ENCODE measurements at regions not wholly inside any gene's neighbourhood (a gene's known extent, or its start where the extent isn't known, plus 50 kb on each side); places are given as distances from the start of the nearest gene placed in this dataset.

DNA sequence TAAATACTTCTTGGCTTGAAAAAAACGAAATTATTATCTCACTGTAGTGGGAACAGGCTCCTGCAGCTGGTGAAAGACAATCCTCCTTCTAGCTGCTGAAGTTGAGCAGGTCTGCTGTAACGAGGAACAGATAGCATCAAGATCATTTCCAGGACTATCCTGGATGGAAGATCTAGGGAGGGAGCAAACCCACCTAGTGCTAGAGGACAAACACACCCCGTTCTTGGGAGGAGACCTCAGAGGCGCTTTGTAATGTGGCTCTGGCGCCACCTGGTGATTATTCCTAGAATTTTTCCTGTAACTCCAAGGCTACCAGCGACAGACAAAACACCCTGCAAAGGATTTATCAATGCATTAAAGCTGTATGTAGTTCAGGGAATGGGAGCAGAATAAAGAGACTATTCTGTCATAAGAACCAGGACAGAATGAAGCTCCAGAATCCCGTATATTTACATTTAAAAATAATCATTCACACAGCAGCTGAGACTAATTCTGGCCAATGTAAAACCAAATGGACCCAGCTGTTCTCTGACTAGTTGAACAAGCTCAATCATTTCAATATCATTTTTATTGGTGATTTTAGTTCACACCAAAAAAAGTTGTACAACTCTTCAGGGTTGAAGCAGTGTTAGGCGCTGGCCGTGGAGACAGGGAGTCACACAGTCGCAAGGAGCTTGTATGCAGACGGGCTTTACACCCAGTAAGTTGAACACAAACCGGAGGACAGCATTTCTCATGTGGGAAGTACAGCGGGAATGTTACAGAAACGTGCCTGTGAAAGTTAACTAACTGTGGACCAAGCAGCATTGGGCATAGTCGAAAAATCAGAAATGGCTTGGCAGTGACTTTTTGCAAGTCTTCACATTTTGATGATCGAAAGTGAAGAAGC is 290.3 kb downstream of the TRIB2 start:
- DNase-seq (ENCODE audit: low read depth in 1 of 2, low spot score in 1 of 2) = peak; percentile 35 to 59

DNA sequence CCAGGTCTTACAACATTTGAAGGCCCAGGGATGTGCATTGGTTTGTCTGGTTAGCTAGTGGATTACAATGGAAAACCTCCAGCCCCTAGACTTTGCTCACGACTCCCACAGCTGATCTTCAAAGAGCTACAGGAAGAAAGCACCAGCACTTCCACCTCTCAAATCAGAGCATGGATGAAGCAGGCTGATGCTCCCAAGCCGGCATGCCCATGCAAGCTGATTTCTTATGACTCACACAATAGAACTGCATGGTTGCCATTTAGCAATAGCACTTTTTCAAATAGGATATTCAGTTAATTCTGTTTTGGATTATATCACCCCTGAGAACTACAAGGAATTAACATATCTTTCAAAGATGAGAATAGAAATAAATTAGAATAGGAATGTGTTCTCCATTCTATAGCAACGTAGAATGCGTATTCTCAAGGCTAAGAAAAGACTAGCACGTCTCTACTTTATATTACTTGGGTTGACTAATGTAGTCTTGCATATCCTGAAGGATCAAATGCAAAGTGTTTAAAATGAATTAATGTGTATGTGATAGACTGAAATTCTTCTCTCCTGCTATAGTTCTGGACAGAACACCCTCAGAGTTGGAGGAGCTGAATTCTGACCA is 292.4 kb downstream of the TRIB2 start:
- no peak for DNase-seq (ENCODE audit: low read depth in 1 of 2, low spot score in 1 of 2)

DNA sequence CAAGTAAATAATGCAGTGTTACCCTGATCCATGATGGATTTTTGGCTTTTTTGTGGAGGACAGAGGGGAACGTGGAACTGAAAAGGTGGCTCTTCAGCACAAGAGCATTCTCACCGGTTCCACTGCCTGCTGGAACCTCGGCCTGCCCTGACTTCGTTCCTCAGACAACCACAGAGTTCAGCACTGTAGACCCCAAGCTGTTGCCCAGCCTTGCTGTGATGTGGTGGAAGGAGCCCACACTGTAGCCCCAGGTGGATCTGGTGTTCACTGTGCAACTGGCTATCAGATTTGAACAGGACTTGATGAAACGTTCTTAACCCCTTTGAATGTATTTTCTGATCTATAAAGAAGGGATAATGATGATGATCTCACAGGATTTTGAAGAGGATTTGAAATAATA is 293.5 kb downstream of the TRIB2 start:
- no peak for DNase-seq (ENCODE audit: low read depth in 1 of 2, low spot score in 1 of 2)

DNA sequence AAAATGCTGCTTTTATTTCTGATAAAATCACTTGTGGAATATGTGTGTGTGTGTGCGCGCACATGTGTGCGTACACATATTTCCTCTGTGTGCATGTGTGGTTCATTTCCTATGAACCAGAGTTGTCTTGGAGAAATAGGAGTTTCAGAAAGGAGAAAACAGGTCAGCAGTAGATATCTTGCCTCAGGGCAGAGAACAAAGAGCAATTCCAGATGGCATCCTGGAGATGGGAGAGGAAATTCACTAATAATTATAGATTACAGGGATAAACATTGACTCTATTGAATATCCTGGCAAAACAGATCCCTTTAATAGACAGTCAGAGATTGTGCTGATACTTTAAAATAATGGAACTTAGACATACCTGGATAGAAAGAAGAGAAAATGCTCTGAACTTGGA is 298.0 kb downstream of the TRIB2 start:
- DNase-seq (ENCODE audit: low read depth in 1 of 2, low spot score in 1 of 2) = no peak

DNA sequence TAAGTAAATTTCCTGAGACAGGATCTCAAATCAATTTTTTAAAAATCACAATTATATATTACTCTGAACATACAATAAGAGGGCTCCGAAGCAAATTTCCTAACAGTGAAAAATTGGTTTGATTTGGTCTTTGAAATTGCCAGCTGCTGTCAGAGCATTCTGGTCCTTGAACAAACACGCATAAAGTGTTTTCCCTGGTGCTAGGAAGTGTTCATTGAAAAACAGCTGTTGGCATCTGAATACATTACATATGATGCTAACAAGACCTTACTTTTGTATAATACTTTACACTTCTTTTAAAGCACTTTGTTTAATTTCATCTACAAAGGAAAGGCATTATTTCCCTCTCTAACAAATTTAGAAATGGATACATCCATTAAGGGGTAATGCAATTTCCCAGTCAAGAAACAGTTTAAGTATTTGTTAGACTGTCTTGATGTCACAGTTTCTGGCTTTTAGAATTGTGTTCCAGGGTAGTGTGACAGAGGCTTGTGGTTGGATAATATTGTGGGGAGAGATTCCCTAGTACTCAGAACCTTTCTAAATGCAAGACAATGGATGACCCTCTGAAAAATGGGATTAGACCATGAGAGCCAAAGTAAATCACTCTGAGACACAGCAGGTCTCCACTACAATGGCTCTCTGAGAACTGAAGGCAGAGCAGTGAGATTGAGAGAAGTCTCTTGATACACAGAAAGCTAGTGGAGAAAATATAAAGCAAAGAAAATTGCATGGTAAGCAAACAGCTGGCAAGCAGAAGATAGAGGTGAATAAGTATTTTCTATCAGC is 299.0 kb downstream of the TRIB2 start:
- DNase-seq (ENCODE audit: low read depth in 1 of 2, low spot score in 1 of 2) = no peak

DNA sequence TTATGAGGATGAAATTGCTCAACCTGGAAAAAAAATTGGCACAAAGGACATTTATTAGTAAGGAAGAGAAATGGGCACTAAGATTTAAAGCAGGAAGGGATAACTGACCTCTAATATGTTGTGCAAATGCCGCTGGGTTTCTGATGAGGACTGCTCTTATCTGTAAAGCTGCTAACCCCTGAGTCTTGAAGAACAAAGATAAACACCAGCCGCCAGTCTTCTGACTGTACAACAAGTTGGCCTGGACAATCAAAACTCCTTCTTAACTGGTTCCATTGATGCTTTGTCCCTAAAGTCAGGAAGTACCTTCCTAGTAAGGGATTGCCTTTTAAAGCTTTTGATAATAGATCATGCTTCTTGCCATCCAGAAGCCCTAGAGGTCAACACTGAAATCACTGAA is 301.8 kb downstream of the TRIB2 start:
- DNase-seq (ENCODE audit: low read depth in 1 of 2, low spot score in 1 of 2) = no peak

DNA sequence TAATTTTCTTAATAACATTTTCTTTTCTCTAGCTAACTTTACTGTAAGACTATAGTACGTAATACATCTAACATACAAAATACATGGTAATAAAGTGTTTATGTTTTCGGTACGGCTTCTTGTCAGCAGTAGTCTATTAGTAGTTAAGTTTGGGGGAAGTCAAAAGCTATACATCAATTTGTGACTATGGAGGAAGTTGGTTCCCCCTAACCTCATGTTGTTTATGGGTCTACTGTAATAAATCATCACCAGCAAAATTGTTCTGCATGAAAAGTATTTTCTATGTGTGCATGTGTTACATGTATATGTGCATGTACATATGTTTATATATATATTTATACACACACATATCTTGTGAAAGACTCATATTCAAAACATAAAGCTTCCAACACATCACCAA is 303.0 kb downstream of the TRIB2 start:
- DNase-seq (ENCODE audit: low read depth in 1 of 2, low spot score in 1 of 2) = no peak

DNA sequence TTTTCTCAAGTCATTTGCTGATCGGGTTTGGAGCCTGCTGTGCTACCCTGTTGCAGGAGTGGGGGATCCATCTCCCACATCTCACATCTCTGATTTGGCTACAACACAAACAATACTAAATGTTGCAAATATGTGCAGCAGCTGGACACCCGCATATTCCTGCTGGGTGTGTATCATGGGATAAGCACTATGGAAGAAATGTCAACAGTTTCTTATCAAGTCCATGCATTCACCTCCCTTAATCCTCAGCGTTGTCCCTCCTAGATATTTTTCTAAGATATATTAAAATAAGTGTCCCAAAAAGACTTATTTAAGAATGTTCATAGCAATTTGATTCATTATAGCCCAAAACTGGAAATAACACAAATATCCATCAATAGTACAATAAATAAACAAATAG is 303.7 kb downstream of the TRIB2 start:
- no peak for DNase-seq (ENCODE audit: low read depth in 1 of 2, low spot score in 1 of 2)

DNA sequence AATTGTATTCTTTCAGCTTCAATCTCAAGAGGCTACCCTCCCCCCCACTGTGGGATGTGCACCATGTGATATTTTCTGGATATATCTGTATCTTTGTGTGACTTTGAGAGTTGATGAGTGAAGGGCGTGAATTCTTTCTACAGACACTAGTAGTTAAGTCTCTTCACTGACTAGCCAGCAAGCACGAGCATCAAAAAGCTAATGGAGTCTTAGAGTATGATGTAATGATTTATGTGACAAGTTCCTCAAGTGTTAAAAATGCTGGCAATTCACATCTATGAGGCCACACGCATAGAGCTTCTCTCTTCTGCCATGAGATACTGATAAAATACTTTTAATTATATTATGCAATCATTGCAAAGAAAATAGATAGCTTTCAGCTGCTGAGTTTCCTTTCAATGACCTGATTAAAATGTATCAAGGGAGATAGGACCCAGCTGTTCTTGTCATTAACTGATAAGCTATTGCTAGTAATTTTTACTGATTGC is 304.8 kb downstream of the TRIB2 start:
- DNase-seq (ENCODE audit: low read depth in 1 of 2, low spot score in 1 of 2) = no peak

DNA sequence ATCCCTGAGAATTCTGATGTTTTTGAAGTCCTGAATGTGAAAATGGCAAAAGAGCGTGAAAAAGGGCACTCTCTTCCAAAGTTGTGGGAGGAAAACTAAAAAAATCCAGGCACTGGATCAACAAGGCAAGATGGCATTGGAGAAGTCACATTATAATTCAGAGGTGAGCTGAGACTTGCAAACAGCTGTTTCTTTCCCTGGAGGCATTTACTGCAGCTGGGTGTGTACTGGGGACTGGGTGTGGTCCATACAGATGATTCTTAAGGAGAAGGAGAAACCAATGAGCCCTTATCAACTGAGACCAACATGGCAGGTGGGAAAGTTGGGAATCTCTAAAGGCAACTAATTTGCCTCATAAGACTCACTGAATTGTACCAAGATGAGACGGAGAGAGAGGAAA is 313.9 kb downstream of the TRIB2 start:
- no peak for DNase-seq (ENCODE audit: low read depth in 1 of 2, low spot score in 1 of 2)

DNA sequence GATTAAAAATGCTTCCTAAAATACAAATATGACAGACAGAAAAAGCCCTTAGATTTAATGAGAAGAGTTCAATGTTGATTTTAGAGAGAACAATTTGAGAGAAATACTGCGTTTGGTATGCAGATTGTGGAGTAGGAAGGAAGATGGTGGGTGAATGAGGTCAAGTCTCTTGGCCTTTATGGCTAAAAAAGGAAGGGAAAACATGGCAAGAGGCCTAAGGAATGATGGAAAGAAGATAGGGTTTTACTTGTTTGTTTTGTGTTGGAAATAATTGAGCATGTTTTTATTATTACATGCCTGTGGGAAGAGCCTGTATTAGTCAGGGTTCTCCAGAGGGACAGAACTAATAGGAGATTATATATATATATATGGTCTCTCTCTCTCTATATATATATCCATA is 318.1 kb downstream of the TRIB2 start:
- DNase-seq (ENCODE audit: low read depth in 1 of 2, low spot score in 1 of 2) = no peak

DNA sequence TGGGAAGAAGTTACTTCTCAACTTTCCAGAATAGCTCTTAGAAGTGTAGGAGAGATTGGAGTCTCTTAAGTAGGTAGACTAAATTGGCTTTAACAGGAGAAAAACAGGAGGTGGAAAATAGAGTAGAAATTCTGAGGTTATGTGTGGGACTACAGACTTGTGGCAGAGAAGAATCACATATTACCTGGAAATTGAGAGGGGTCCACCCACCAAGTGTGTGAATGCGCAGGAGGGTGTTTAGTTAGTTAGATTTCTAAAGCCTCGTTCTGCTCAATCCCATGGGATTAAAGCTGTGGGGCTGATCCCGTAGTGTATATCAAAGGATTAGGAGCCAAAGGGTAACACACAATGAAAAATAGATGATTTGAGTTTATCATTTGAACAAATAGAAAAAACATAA is 319.1 kb downstream of the TRIB2 start:
- no peak for DNase-seq (ENCODE audit: low read depth in 1 of 2, low spot score in 1 of 2)

DNA sequence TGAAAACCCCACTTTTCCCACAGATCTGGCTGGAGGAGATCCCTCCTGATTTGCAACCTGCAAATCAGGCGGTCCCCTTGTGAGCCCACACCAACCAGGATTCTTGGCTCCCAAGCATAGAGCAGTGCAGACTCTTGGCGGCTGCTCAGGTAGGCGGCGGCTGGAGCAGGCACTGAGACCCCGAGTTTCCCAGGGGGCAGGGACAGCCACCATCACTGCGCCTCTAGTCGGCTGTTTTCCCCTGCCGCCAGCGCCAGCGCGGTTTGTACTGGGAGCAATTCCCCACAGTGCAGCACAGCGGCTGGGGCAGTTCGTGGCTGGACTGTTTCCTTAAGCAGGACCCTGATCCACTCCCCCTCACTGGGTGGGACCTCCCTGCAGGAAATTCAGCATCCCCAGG is 323.3 kb downstream of the TRIB2 start:
- DNase-seq (ENCODE audit: low read depth in 1 of 2, low spot score in 1 of 2) = no peak

DNA sequence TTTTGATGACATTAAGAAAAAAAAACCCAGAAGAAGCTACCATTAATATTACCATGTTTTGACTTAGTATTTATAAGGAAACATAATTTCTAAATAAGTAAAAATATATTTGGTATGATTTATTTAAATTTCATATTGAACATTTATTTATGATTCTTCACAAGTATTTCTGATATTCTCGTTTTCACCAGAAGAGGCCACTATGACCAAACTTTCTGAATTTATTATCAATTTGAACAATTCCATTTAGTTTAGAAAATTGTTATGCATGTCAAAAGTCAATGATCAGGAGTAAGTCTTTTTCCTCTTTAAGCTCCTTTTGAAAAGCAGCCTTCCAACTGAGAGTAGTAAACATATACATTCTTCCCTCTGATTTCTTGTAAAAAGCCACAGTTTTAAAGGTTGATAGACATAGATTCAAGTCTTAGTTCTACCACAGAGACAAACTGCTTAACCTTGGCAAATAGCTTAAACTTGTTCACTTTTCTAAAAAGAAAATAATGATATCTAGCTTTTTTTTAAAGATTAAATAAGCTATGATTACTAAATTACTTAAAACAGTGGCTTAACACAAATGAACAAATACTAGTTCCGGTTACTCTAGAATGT is 329.9 kb downstream of the TRIB2 start:
- DNase-seq (ENCODE audit: low read depth in 1 of 2, low spot score in 1 of 2) = no peak

DNA sequence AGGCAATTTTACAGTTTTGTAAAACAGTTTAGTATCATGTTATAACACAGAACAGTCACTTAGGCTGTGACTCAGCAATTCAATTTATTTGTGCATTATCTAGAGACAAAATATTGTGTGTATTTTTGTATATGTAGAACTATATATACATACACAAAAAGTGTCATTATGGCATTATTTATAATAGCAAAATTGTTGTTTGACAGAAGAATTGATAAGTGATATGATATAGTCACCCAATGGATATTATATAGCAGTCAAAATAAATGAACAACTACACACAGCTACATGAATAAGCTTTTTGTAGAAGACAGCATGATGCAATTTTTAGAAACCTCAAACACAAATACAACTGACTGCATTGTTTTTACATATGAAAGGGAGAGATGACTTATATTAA is 334.0 kb downstream of the TRIB2 start:
- DNase-seq (ENCODE audit: low read depth in 1 of 2, low spot score in 1 of 2) = no peak

DNA sequence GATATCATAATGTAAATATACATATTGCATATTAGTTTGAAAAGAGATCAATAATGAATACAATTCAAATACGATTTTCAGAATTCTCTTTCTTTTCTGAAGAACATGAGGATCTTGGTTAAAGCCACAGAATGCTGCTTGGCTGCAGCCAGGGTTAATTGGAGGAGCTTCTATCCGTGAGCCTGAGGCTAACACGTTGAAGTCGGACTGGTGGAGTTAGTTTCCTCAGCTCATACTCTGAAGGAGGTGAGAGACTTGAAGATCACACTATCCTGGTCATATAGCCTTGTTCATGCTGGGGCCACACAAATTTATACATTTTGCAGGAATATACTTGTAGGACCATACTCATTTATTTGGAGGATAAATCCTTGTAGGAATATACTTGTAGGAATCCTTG is 335.8 kb downstream of the TRIB2 start:
- no peak for DNase-seq (ENCODE audit: low read depth in 1 of 2, low spot score in 1 of 2)

DNA sequence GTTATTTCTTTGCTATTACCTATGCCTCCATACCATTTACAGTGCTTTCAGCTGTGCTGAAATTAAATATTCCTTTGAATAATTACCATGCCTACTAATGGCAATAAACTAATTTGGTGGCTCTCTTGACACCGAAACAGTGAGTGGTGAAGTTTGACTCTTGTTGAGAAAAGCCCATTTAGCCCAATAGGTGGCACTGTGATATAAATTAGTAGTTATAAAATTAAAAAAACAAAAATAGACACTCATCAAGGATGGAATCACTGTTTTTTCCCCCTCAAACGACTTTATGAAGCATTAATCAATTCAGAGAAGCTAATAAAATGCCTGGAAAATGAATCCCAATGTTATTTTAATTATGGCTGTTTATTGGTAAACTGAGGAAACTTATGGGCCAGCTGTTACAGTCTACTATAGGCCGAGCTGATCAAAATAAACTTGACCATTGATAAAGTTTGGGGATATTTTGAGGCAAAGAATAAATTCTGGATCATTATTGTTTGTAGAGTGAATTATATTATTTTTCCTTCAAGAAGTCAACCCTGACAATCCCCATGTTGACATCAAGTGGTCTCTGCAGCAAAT is 339.6 kb downstream of the TRIB2 start:
- no peak for DNase-seq (ENCODE audit: low read depth in 1 of 2, low spot score in 1 of 2)

DNA sequence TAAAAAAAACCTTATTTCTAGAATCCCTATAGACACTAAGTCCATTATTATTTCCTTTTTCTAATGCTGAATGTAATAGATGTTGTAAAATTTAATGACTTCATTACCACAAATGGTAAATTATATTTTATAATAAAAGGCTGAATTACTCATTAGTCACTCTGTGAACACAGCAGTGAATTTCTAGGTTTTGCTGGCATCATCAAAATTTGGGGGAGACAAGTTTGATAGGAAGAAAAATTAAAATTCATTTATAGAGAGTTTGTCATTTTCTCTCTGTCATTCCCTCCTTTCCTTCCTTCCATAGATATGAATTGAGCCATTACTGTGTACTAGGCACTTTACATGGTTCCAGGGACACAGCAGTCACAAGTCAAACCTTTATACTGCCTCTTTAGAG is 340.9 kb downstream of the TRIB2 start:
- DNase-seq (ENCODE audit: low read depth in 1 of 2, low spot score in 1 of 2) = no peak

DNA sequence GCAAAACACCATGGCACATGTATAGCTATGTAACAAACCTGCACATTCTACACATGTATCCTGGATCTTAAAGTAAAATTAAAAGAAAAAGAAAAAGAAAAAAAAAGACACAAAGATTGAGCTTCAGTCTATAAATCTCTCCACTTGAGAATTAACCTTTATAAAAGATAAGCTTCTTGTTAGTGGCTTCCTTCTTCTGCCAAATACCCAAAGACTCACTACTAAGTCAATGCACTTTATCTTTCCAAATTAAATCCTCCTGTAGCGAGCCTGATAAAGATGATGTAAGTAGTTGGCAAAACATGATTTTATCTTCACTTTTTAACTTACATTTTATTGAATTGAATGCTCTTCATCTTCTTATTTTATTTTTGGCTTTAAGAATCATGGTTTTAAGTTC is 349.9 kb downstream of the TRIB2 start:
- no peak for DNase-seq (ENCODE audit: low read depth in 1 of 2, low spot score in 1 of 2)

DNA sequence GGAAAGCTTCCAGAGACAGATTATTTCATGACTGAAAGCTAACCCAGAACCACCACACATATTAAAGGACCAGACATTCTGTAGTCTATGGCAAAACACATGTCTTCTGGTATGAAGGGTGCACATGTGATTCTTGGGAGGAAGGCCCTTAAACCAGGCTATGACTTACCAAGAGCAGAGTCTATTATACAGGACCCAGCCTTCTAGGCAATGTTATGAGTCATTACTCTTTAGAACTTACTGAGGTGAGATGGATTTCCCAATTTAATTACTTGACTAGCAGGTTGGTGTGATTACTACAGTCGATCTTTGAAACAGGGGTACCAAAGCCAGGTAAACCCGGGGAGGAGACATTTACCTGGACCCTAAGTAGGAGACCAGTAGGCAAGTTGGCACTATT is 350.8 kb downstream of the TRIB2 start:
- no peak for DNase-seq (ENCODE audit: low read depth in 1 of 2, low spot score in 1 of 2)

DNA sequence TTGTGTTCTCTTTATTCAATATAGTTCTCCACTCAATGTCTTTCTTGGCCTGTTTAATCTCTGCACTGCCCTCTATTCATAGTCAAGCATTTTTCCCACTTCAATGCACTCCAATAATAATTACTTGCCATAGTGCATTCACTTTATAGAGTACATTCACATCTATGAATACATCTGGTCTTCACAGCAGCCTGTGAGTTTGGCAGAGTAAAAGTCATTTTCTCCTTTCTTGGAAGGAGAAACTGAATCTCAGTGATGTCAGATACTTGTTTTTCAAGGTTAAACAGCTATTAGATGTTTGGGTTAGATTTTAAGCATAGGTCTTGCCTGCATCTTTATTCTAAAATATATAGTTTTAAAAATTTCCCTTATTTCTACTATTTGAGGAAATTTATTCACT is 373.2 kb downstream of the TRIB2 start:
- DNase-seq (ENCODE audit: low read depth in 1 of 2, low spot score in 1 of 2) = no peak

Measured in activated CD4-positive, alpha-beta T cell treated with anti-CD3 and anti-CD28 coated beads, Interleukin-2, amount 50 U/mL, for 24 hours (primary cell).